Left ventricle myocardium inferior (tissue), 1 donor: ENCODE measurements at regions not wholly inside any gene's neighbourhood (a gene's known extent, or its start where the extent isn't known, plus 50 kb on each side); places are given as distances from the start of the nearest gene placed in this dataset.

Experiments used
- DNase-seq: peaks from one replicate; pipeline ENCODE4 v3.0.0-alpha.2; 2020
- H3K27ac ChIP-seq: fragments of 200-600 bp; replicated peaks from 2 replicates; pipeline ENCODE4 v1.8.0; 2021
- H3K27me3 ChIP-seq: fragments of 200-600 bp; 2 replicates; pipeline ENCODE4 v1.8.0; 2021; ENCODE audit warnings: low read depth
- H3K36me3 ChIP-seq: fragments of 200-600 bp; 2 replicates; pipeline ENCODE4 v1.8.0; 2021
- H3K4me1 ChIP-seq: fragments of 200-600 bp; 2 replicates; pipeline ENCODE4 v1.8.0; 2021
- H3K4me3 ChIP-seq: fragments of 200-600 bp; 2 replicates; pipeline ENCODE4 v1.8.0; 2021; ENCODE audit warnings: mild to moderate bottlenecking, moderate library complexity
- H3K9me3 ChIP-seq: fragments of 200-600 bp; replicated peaks from 2 replicates; pipeline ENCODE4 v1.8.0; 2021
- CTCF ChIP-seq: fragments of 200-600 bp; IDR thresholded peaks from 2 replicates; pipeline ENCODE4 v1.8.0; 2021; ENCODE audit warnings: antibody characterized with exemption, mild to moderate bottlenecking, borderline replicate concordance
- intact Hi-C: fragments of 100-400 bp; cut with micrococcal nuclease; formaldehyde crosslinking; loops from one replicate; pipeline ENCODE4 v1.11.0; 2022
- donor health status: DM: no; HTN: yes; CAD: no; lungs with severe emphysema.

GRCh38 chr17:36833279-36833678 lies 104.0 kb upstream of the LHX1 start:
- no peak overlapping the region for H3K27ac ChIP-seq
- H3K4me3 ChIP-seq: no peak overlapping the region
- peaks cover 14% of the 10 kb centered on the region for H3K9me3 ChIP-seq
- DNase-seq: no peak
- H3K36me3 ChIP-seq: no peaks in the 10 kb centered on the region
- H3K4me1 ChIP-seq: no peaks in the 10 kb centered on the region
- no peak for TF ChIP-seq CTCF
- H3K27me3 ChIP-seq: peaks cover 63% of the 10 kb centered on the region
- intact Hi-C loops: no loop called here

GRCh38 chr17:36835036-36835435 lies 102.2 kb upstream of the LHX1 start:
- Histone ChIP-seq H3K4me1 (no peaks in the 10 kb centered on the region), H3K36me3 (no peaks in the 10 kb centered on the region), H3K9me3 (peaks cover 14% of the 10 kb centered on the region), H3K27me3 (peaks cover 64% of the 10 kb centered on the region), H3K27ac (no peak overlapping the region), H3K4me3 (no peak overlapping the region)
- no peak for TF ChIP-seq CTCF
- no peak for DNase-seq
- intact Hi-C loops: no loop called here

GRCh38 chr17:36837195-36837938 lies 99.9 kb upstream of the LHX1 start:
- Histone ChIP-seq H3K27me3 (peaks cover 85% of the 10 kb centered on the region), H3K9me3 (peaks cover 22% of the 10 kb centered on the region), H3K36me3 (no peaks in the 10 kb centered on the region), H3K27ac (no peak overlapping the region), H3K4me1 (no peaks in the 10 kb centered on the region), H3K4me3 (no peak overlapping the region)
- TF ChIP-seq CTCF: no peak
- no peak for DNase-seq
- intact Hi-C loops: no loop called here

GRCh38 chr17:36837939-36838272 lies 99.4 kb upstream of the LHX1 start:
- no peak for TF ChIP-seq CTCF
- H3K27me3 ChIP-seq: peaks cover 85% of the 10 kb centered on the region
- H3K4me3 ChIP-seq: no peak overlapping the region
- DNase-seq: no peak
- H3K9me3 ChIP-seq: peaks cover 22% of the 10 kb centered on the region
- intact Hi-C loops: no loop called here
- H3K4me1 ChIP-seq: no peaks in the 10 kb centered on the region
- no peak overlapping the region for H3K27ac ChIP-seq
- H3K36me3 ChIP-seq: no peaks in the 10 kb centered on the region

GRCh38 chr17:36839256-36839655 lies 98.0 kb upstream of the LHX1 start:
- Histone ChIP-seq H3K27me3 (peaks cover 90% of the 10 kb centered on the region), H3K4me3 (no peak overlapping the region), H3K4me1 (no peaks in the 10 kb centered on the region), H3K36me3 (no peaks in the 10 kb centered on the region), H3K27ac (no peak overlapping the region), H3K9me3 (peaks cover 21% of the 10 kb centered on the region)
- intact Hi-C loops: no loop called here
- TF ChIP-seq CTCF: no peak
- DNase-seq: no peak
